ENCODE measurements at regions not wholly inside any gene's neighbourhood (a gene's known extent, or its start where the extent isn't known, plus 50 kb on each side); places are given as distances from the start of the nearest gene placed in this dataset.

- no peak for TF ChIP-seq CTCF (conservative IDR thresholded peaks at IDR 0.05)
- no peak for TF ChIP-seq EZH2 (IDR thresholded peaks at IDR 0.05; ENCODE audit: low read depth)
Observed at GRCh38 chr5:33032271-33033070, 321.4 kb downstream of the NPR3 start.
